ENCODE measurements at regions not wholly inside any gene's neighbourhood (a gene's known extent, or its start where the extent isn't known, plus 50 kb on each side); places are given as distances from the start of the nearest gene placed in this dataset.

DNA sequence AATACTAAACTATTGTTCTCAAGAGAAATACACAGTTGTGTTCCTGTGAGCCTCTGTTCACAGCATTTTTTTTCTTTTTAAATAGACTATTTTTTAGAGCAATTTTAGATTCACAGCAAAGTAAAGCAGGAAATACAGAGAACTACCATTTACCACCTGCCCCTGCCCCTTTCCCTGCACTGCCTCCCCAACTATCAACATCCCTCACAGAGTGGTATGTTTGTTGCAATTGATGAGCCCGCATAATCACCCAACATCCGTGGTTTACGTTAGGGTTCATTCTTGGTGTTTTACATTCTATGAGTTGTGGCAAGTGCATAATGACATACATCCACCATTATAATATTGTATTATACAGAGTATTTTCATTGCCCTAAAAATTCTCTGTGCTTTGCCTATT, 71.6 kb upstream of the TNFAIP3 start:
- Histone ChIP-seq H3K4me1 (ENCODE audit: control insufficient read depth in 2 of 2, insufficient read depth in 2 of 2, low read length in 2 of 2) (peaks cover 42 to 78% of the 10 kb centered on the region in 2 donors), H3K4me3 (ENCODE audit: low read length in 2 of 2) (no peak overlapping the region), H3K27ac (ENCODE audit: low read depth in 1 of 2, low read length in 1 of 2) (peak overlapping the region in 1 of 2 donors; percentile 77), H3K27me3 (ENCODE audit: control insufficient read depth in 2 of 2, insufficient read depth in 1 of 2, low read length in 1 of 2) (no peaks in the 10 kb centered on the region), H3K9me3 (ENCODE audit: control insufficient read depth in 2 of 2, insufficient read depth in 1 of 2, low read length in 1 of 2) (peaks cover 0 to 5% of the 10 kb centered on the region in 2 donors), H3K36me3 (ENCODE audit: control insufficient read depth in 2 of 2, insufficient read depth in 2 of 2, low read length in 1 of 2) (no peaks in the 10 kb centered on the region)
- peak in 1 of 9 donors; percentile 67 for DNase-seq (ENCODE audit: low read depth in 6 of 9, low spot score in 9 of 9)
- WGBS: 25% methylated on average over 3 of the region's 3 CpGs

DNA sequence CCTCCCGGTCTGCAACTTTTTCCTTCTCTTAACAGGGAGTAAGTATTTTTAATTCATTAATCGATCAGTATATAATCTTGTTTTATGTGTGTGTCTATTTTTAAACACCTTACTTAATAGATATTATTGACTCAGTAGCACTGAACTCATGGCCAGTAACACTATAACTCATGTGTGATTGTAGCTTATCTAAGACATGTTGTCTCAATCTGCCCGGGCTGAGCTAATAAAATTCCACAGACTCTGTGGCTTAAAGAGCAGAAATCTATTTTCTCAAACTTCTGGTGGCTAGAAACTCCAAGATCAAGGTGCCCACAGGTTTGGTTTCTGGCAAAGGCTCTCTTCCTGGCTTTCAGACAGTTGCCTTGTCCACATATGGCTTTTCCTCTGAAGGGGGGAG, 68.8 kb upstream of the TNFAIP3 start:
- H3K4me1 ChIP-seq (ENCODE audit: control insufficient read depth in 2 of 2, insufficient read depth in 2 of 2, low read length in 2 of 2): peaks cover 38 to 74% of the 10 kb centered on the region in 2 donors
- H3K9me3 ChIP-seq (ENCODE audit: control insufficient read depth in 2 of 2, insufficient read depth in 1 of 2, low read length in 1 of 2): peaks cover 0 to 5% of the 10 kb centered on the region in 2 donors
- no peaks in the 10 kb centered on the region for H3K27me3 ChIP-seq (ENCODE audit: control insufficient read depth in 2 of 2, insufficient read depth in 1 of 2, low read length in 1 of 2)
- peak overlapping the region; percentile 79 to 91 for H3K27ac ChIP-seq (ENCODE audit: low read depth in 1 of 2, low read length in 1 of 2)
- DNase-seq (ENCODE audit: low read depth in 6 of 9, low spot score in 9 of 9): no peak
- WGBS: 92% methylated on average over 3 of the region's 3 CpGs
- H3K36me3 ChIP-seq (ENCODE audit: control insufficient read depth in 2 of 2, insufficient read depth in 2 of 2, low read length in 1 of 2): no peaks in the 10 kb centered on the region
- peak overlapping the region; percentile 15 to 18 for H3K4me3 ChIP-seq (ENCODE audit: low read length in 2 of 2)

DNA sequence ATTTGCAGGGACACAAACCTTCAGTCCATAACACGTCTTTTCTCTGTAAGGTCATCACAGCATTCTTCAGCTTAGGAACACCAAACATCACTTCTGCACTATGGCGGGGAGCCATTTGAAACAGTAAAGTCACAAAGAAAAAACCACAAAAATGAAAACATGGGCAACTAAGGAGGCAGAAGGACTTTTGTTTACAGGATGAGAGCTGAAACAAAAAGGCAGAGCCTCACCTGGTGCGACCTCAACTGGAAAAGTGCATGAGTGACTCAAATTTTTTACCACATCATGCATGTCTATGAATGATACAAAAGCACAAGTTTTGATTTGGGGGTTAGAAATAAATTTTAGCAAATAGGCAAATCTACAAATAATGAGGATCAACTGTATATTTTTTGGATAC, 68.2 kb upstream of the TNFAIP3 start:
- Histone ChIP-seq H3K4me1 (ENCODE audit: control insufficient read depth in 2 of 2, insufficient read depth in 2 of 2, low read length in 2 of 2) (peaks cover 38 to 72% of the 10 kb centered on the region in 2 donors), H3K9me3 (ENCODE audit: control insufficient read depth in 2 of 2, insufficient read depth in 1 of 2, low read length in 1 of 2) (peaks cover 0 to 5% of the 10 kb centered on the region in 2 donors), H3K4me3 (ENCODE audit: low read length in 2 of 2) (peak overlapping the region; percentile 15 to 18), H3K27me3 (ENCODE audit: control insufficient read depth in 2 of 2, insufficient read depth in 1 of 2, low read length in 1 of 2) (no peaks in the 10 kb centered on the region), H3K27ac (ENCODE audit: low read depth in 1 of 2, low read length in 1 of 2) (peak overlapping the region; percentile 79 to 91), H3K36me3 (ENCODE audit: control insufficient read depth in 2 of 2, insufficient read depth in 2 of 2, low read length in 1 of 2) (no peaks in the 10 kb centered on the region)
- 31% methylated on average over 3 of the region's 3 CpGs for WGBS
- DNase-seq (ENCODE audit: low read depth in 6 of 9, low spot score in 9 of 9): peak in 4 of 9 donors; percentile 73 to 90 (median 74)

DNA sequence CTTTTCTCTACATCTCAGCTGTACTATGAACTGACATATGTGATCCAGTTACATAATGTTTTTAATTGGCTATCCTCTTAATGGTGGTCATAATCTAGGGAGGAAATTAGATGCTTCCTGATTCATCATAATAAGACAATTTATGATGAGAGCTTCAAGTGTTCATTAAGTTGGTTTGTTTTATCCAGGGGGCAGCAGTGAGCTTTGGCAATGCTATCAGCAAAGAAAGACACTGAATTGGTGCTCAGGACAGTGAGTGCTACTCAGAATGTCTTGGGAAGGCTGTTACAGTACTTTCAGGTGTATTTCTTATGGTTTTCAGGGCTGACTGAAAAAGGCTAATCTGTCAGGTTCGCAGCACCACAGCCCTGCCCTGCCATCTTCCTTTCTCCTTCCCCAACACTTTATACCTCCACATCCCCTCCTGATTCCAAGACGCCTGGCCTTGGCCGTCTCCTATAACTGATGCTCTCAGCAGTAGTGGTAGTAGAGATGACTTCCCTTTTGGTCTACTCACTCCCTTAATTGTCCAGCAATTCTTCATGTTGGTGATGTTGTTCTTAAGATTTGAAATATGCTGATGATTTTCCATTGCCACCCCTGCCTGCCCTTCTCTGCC, 67.0 kb upstream of the TNFAIP3 start:
- Histone ChIP-seq H3K4me3 (ENCODE audit: low read length in 2 of 2) (no peak overlapping the region), H3K27ac (ENCODE audit: low read depth in 1 of 2, low read length in 1 of 2) (peak overlapping the region; percentile 10 to 91), H3K4me1 (ENCODE audit: control insufficient read depth in 2 of 2, insufficient read depth in 2 of 2, low read length in 2 of 2) (peaks cover 29 to 59% of the 10 kb centered on the region in 2 donors), H3K27me3 (ENCODE audit: control insufficient read depth in 2 of 2, insufficient read depth in 1 of 2, low read length in 1 of 2) (no peaks in the 10 kb centered on the region), H3K36me3 (ENCODE audit: control insufficient read depth in 2 of 2, insufficient read depth in 2 of 2, low read length in 1 of 2) (no peaks in the 10 kb centered on the region), H3K9me3 (ENCODE audit: control insufficient read depth in 2 of 2, insufficient read depth in 1 of 2, low read length in 1 of 2) (peaks cover 0 to 5% of the 10 kb centered on the region in 2 donors)
- WGBS: 94% methylated on average over 3 of the region's 3 CpGs
- DNase-seq (ENCODE audit: low read depth in 6 of 9, low spot score in 9 of 9): peak in 4 of 9 donors; percentile 73 to 91 (median 76)

DNA sequence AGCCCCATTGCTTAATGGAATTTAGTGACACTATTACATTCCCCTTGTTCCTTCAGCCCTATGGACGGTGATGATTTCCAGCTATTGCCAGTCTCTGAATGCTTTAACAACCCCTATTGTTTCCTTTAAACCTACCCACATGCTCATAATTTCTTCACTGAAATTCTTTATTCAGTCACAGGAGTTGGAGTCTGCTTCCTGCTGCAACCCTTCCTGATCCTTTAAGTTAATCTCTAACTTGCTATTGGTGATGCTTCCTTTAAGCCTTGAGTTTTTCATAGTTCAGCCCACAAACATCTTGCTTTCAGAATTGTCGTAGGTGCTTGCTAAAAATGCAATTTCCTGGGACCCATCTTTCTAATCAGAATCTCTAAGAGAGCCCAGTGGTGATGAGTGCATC, 66.3 kb upstream of the TNFAIP3 start:
- DNase-seq (ENCODE audit: low read depth in 6 of 9, low spot score in 9 of 9): no peak
- Histone ChIP-seq H3K27ac (ENCODE audit: low read depth in 1 of 2, low read length in 1 of 2) (peak overlapping the region in 1 of 2 donors; percentile 10), H3K36me3 (ENCODE audit: control insufficient read depth in 2 of 2, insufficient read depth in 2 of 2, low read length in 1 of 2) (no peaks in the 10 kb centered on the region), H3K4me1 (ENCODE audit: control insufficient read depth in 2 of 2, insufficient read depth in 2 of 2, low read length in 2 of 2) (peaks cover 26 to 53% of the 10 kb centered on the region in 2 donors), H3K4me3 (ENCODE audit: low read length in 2 of 2) (no peak overlapping the region), H3K9me3 (ENCODE audit: control insufficient read depth in 2 of 2, insufficient read depth in 1 of 2, low read length in 1 of 2) (peaks cover 0 to 5% of the 10 kb centered on the region in 2 donors), H3K27me3 (ENCODE audit: control insufficient read depth in 2 of 2, insufficient read depth in 1 of 2, low read length in 1 of 2) (no peaks in the 10 kb centered on the region)
- 86% methylated on average over 2 of the region's 2 CpGs for WGBS

DNA sequence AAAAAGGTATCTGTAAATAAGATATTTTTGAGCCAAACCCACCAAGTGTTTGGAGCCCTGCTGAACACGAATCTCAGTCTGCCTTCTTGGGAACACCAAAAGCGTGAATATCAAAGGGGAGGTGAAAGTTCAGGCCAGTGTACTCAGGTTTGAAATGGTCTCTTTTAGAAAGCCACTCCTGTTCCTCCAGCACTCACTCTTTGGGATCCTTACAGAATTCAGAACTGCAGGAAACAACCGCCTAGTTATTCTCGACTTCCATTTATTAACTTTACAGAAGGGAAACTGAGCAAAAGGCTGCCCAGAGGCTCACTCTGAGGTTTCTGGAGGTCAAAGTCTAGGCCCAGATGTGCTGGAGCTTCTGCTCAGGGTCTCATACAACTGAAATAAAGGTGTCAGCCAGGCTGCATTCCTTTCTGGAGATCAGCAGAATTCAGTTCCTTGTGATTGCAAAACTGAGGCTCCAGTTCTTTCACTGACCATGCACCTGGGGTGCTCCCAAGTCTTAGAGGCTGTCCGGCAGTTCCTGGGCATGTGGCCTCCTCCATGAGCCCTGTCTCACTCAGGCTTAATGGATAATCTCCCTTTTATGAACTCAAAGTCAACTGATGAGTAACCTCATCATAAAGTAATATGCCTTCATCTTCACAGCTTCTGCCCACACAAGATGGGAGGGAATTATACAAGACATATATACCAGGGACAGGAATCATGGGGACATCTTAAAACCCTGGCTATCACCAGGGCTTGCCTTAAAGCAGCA, 65.5 kb upstream of the TNFAIP3 start:
- Histone ChIP-seq H3K36me3 (ENCODE audit: control insufficient read depth in 2 of 2, insufficient read depth in 2 of 2, low read length in 1 of 2) (no peaks in the 10 kb centered on the region), H3K9me3 (ENCODE audit: control insufficient read depth in 2 of 2, insufficient read depth in 1 of 2, low read length in 1 of 2) (no peaks in the 10 kb centered on the region), H3K27ac (ENCODE audit: low read depth in 1 of 2, low read length in 1 of 2) (peak overlapping the region in 1 of 2 donors; percentile 20), H3K27me3 (ENCODE audit: control insufficient read depth in 2 of 2, insufficient read depth in 1 of 2, low read length in 1 of 2) (no peaks in the 10 kb centered on the region), H3K4me3 (ENCODE audit: low read length in 2 of 2) (no peak overlapping the region), H3K4me1 (ENCODE audit: control insufficient read depth in 2 of 2, insufficient read depth in 2 of 2, low read length in 2 of 2) (peaks cover 26 to 46% of the 10 kb centered on the region in 2 donors)
- 97% methylated on average over 5 of the region's 5 CpGs for WGBS
- DNase-seq (ENCODE audit: low read depth in 6 of 9, low spot score in 9 of 9): no peak

DNA sequence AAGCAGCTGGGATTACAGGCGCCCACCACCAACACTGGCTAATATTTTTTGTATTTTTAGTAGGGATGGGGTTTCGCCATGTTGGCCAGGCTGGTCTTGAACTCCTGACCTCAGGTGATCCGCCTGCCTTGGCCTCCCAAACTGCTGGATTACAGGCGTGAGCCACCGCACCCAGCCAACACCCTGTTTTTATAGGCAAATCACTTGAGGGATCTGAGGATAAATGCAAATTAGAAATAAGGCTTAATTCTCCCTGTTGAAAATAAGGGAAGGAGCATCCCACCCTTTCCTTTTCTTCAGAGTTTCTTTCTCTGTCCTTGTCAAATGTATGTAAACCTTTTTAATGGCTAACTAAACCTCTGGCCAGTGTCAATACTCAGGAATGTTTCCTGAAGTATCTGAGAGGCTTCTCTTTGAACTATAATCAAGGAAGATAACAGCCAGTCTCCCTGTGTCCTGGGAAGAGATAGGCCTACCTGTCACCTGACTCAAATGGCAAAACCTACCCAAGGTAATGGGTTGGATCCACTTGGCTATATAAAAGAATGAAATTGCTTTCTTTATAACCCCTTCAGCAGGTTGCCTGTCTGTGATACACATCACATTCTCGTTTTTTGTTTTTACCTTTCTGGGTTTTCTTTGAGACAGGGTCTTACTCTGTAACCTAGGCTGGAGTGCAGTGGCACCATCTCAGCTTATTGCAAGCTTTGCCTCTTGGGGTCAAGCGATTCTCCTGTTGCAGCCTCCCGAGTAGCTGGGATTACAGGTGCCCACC, 64.5 kb upstream of the TNFAIP3 start:
- WGBS: 98% methylated on average over 8 of the region's 8 CpGs
- Histone ChIP-seq H3K27ac (ENCODE audit: low read depth in 1 of 2, low read length in 1 of 2) (no peak overlapping the region), H3K4me1 (ENCODE audit: control insufficient read depth in 2 of 2, insufficient read depth in 2 of 2, low read length in 2 of 2) (peaks cover 26 to 41% of the 10 kb centered on the region in 2 donors), H3K4me3 (ENCODE audit: low read length in 2 of 2) (no peak overlapping the region), H3K9me3 (ENCODE audit: control insufficient read depth in 2 of 2, insufficient read depth in 1 of 2, low read length in 1 of 2) (no peaks in the 10 kb centered on the region), H3K36me3 (ENCODE audit: control insufficient read depth in 2 of 2, insufficient read depth in 2 of 2, low read length in 1 of 2) (no peaks in the 10 kb centered on the region), H3K27me3 (ENCODE audit: control insufficient read depth in 2 of 2, insufficient read depth in 1 of 2, low read length in 1 of 2) (no peaks in the 10 kb centered on the region)
- no peak for DNase-seq (ENCODE audit: low read depth in 6 of 9, low spot score in 9 of 9)

DNA sequence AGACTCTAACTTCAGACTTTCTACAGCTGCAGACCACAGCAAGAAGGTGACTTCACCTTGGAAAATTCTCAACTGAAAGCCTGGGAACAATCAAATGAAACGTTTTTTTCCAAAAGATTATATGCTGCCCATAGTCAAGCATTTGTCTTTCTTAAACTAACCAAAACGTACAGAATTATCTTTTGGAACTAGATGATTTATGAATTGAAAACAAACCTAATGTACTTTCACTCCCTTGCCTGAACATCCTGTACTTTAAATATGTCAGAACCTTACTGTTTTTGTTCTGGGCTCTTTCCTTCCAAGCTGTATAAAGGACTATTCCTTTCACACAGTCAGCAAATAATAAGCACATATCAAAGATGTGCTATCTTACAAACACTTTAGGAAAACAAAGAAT, 62.4 kb upstream of the TNFAIP3 start:
- no peak overlapping the region for H3K27ac ChIP-seq (ENCODE audit: low read depth in 1 of 2, low read length in 1 of 2)
- H3K36me3 ChIP-seq (ENCODE audit: control insufficient read depth in 2 of 2, insufficient read depth in 2 of 2, low read length in 1 of 2): no peaks in the 10 kb centered on the region

DNA sequence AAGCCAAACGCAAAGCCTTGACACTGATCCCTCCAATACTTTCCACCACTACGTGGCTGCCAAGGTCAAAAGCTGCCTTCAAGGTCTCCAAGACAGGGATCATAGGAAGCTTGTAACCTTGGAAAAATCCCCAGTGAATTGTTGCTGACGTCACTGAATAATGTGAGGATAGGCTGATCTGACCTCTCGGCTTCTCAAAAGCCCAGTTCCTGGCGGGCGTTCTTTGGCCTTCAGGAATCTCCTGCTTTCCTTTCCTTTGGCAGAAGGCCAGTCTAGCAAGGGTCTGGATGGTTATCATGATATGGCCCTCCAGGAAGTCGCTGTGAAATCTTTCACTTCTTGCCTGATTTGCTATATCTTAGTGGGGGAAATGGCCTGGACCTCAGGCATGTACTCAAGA, 61.4 kb upstream of the TNFAIP3 start:
- 96% methylated on average over 7 of the region's 7 CpGs for WGBS
- Histone ChIP-seq H3K36me3 (ENCODE audit: control insufficient read depth in 2 of 2, insufficient read depth in 2 of 2, low read length in 1 of 2) (no peaks in the 10 kb centered on the region), H3K4me1 (ENCODE audit: control insufficient read depth in 2 of 2, insufficient read depth in 2 of 2, low read length in 2 of 2) (peaks cover under 1 to 12% of the 10 kb centered on the region in 2 donors), H3K9me3 (ENCODE audit: control insufficient read depth in 2 of 2, insufficient read depth in 1 of 2, low read length in 1 of 2) (no peaks in the 10 kb centered on the region), H3K4me3 (ENCODE audit: low read length in 2 of 2) (no peak overlapping the region), H3K27me3 (ENCODE audit: control insufficient read depth in 2 of 2, insufficient read depth in 1 of 2, low read length in 1 of 2) (no peaks in the 10 kb centered on the region), H3K27ac (ENCODE audit: low read depth in 1 of 2, low read length in 1 of 2) (peak overlapping the region in 1 of 2 donors; percentile 36)
- DNase-seq (ENCODE audit: low read depth in 6 of 9, low spot score in 9 of 9): no peak

More for the DNA sequence above, 62.4 kb upstream of the TNFAIP3 start:
- Histone ChIP-seq H3K9me3 (ENCODE audit: control insufficient read depth in 2 of 2, insufficient read depth in 1 of 2, low read length in 1 of 2) (no peaks in the 10 kb centered on the region), H3K4me1 (ENCODE audit: control insufficient read depth in 2 of 2, insufficient read depth in 2 of 2, low read length in 2 of 2) (peaks cover 9 to 22% of the 10 kb centered on the region in 2 donors), H3K4me3 (ENCODE audit: low read length in 2 of 2) (no peak overlapping the region), H3K27me3 (ENCODE audit: control insufficient read depth in 2 of 2, insufficient read depth in 1 of 2, low read length in 1 of 2) (no peaks in the 10 kb centered on the region)
- no peak for DNase-seq (ENCODE audit: low read depth in 6 of 9, low spot score in 9 of 9)
- 51% methylated on average over 2 of the region's 2 CpGs for WGBS

Data from thymus (tissue), 11 donors.